ENCODE measurements at regions not wholly inside any gene's neighbourhood (a gene's known extent, or its start where the extent isn't known, plus 50 kb on each side); places are given as distances from the start of the nearest gene placed in this dataset.

GRCh38 chr18:52045946-52046675, 293.9 kb upstream of the DCC start:
- TF ChIP-seq CTCF (IDR thresholded peaks at IDR 0.05; ENCODE audit: control extremely low read depth in 1 of 3, insufficient read depth in 1 of 3, low read depth in 1 of 3, low read length in 3 of 3) (no peak), ATF3 (IDR thresholded peaks at IDR 0.05; ENCODE audit: insufficient read depth, low read depth, low read length) (no peak), JUN (IDR thresholded peaks at IDR 0.05; ENCODE audit: low read depth, low read length) (no peak), POLR2AphosphoS5 (IDR thresholded peaks at IDR 0.05; ENCODE audit: low read depth, low read length) (no peak), RBBP5 (IDR thresholded peaks at IDR 0.05; ENCODE audit: borderline replicate concordance, low read depth, low read length) (no peak), YY1 (IDR thresholded peaks at IDR 0.05; ENCODE audit: low read depth, low read length) (no peak)
